Vagina (tissue), 2 donors: ENCODE measurements at regions not wholly inside any gene's neighbourhood (a gene's known extent, or its start where the extent isn't known, plus 50 kb on each side); places are given as distances from the start of the nearest gene placed in this dataset.
"Not testable (repeated sequence)": the region's sequence is repeated elsewhere in the genome, so short reads cannot be mapped to it uniquely, and the experiment has no call there.

Source experiments
- DNase-seq, 2 donors: peaks; one replicate each; pipeline ENCODE4 v3.0.0-alpha.2; 2017; ENCODE audit errors: extremely low spot score in 2 of 2
- H3K27ac ChIP-seq: fragments of 200-600 bp; sonication (generic); one replicate; pipeline ENCODE4 v1.5.1; 2019
- H3K27me3 ChIP-seq: fragments of 200-600 bp; sonication (generic); one replicate; pipeline ENCODE4 v1.5.1; 2019
- H3K36me3 ChIP-seq, 2 donors: fragments of 200-600 bp; sonication (generic); one replicate each; pipeline ENCODE4 v1.5.1; 2017 to 2019
- H3K4me1 ChIP-seq: fragments of 200-600 bp; sonication (generic); one replicate; pipeline ENCODE4 v1.5.1; 2019
- H3K4me3 ChIP-seq, 2 donors: fragments of 200-600 bp; sonication (generic); 1 replicate in 1 of 2; 2 replicates in 1 of 2; pipeline ENCODE4 v1.5.1; 2016 to 2019
- H3K9me3 ChIP-seq: fragments of 200-600 bp; sonication (generic); one replicate; pipeline ENCODE4 v1.5.1; 2019
- CTCF ChIP-seq, 3 experiments: fragments of 450-650 bp in 2 of 3; fragments of 200-600 bp in 1 of 3; sonication (generic) in 1 of 3; IDR thresholded peaks; one replicate each; pipeline ENCODE4 v1.5.1; 2017 to 2019; ENCODE audit warnings: antibody characterized with exemption in 3 of 3, mild to moderate bottlenecking in 2 of 3, moderate library complexity in 2 of 3
- POLR2A ChIP-seq, 2 donors: fragments of 450-650 bp; IDR thresholded peaks; one replicate each; pipeline ENCODE4 v1.6.1; 2017; ENCODE audit warnings: antibody characterized with exemption in 2 of 2, mild to moderate bottlenecking in 2 of 2, moderate library complexity in 2 of 2
- POLR2AphosphoS5 ChIP-seq, 2 donors: sonication (generic); formaldehyde crosslinking; IDR thresholded peaks; one replicate each; pipeline ENCODE4 v1.9.0; 2017; ENCODE audit warnings: antibody characterized with exemption in 2 of 2, mild to moderate bottlenecking in 2 of 2, low read depth in 1 of 2; ENCODE audit not compliant: insufficient read depth in 1 of 2
- intact Hi-C: fragments of 100-400 bp; cut with DNase I; formaldehyde crosslinking; loops from one replicate; pipeline ENCODE4 v1.15.1; 2023

GRCh38 chr5:144048259-144048856, 122.1 kb downstream of the YIPF5 start:
- H3K27ac ChIP-seq: no peak overlapping the region
- H3K27me3 ChIP-seq: no peaks in the 10 kb centered on the region
- DNase-seq: no peak
- H3K4me3 ChIP-seq: no peak overlapping the region
- no peaks in the 10 kb centered on the region for H3K36me3 ChIP-seq
- H3K9me3 ChIP-seq: no peaks in the 10 kb centered on the region
- TF ChIP-seq POLR2AphosphoS5 (IDR thresholded peaks at IDR 0.05; ENCODE audit: insufficient read depth in 1 of 2, low read depth in 1 of 2) (no peak), POLR2A (IDR thresholded peaks at IDR 0.05) (no peak), CTCF (IDR thresholded peaks at IDR 0.05) (no peak)
- H3K4me1 ChIP-seq: no peaks in the 10 kb centered on the region
- intact Hi-C loops: no loop called here

GRCh38 chr5:144055391-144055790, 115.1 kb downstream of the YIPF5 start:
- intact Hi-C loops: not testable (repeated sequence)

GRCh38 chr5:144060091-144060490, 110.4 kb downstream of the YIPF5 start:
- H3K9me3 ChIP-seq, DNase-seq, H3K4me1 ChIP-seq, intact Hi-C loops, H3K27me3 ChIP-seq, H3K36me3 ChIP-seq, H3K4me3 ChIP-seq, H3K27ac ChIP-seq: not testable (repeated sequence)

More at GRCh38 chr5:144055391-144055790, 115.1 kb downstream of the YIPF5 start:
- not testable (repeated sequence) for H3K9me3 ChIP-seq, DNase-seq, H3K4me3 ChIP-seq, H3K27ac ChIP-seq, H3K27me3 ChIP-seq, H3K4me1 ChIP-seq, H3K36me3 ChIP-seq

- no peaks in the 10 kb centered on the region for H3K27me3 ChIP-seq
- DNase-seq: no peak
- peaks cover 5% of the 10 kb centered on the region for H3K9me3 ChIP-seq
- no peak for TF ChIP-seq POLR2A (IDR thresholded peaks at IDR 0.05)
- no peak for TF ChIP-seq POLR2AphosphoS5 (IDR thresholded peaks at IDR 0.05; ENCODE audit: insufficient read depth in 1 of 2, low read depth in 1 of 2)
- no peak for TF ChIP-seq CTCF (IDR thresholded peaks at IDR 0.05)
- no peaks in the 10 kb centered on the region for H3K36me3 ChIP-seq
- no peaks in the 10 kb centered on the region for H3K4me1 ChIP-seq
- intact Hi-C loops: no loop called here
- no peak overlapping the region for H3K27ac ChIP-seq
- H3K4me3 ChIP-seq: no peak overlapping the region
These were observed 109.9 kb downstream of the YIPF5 start for GRCh38 chr5:144060598-144060997.

GRCh38 chr5:144065786-144066185, 104.7 kb downstream of the YIPF5 start:
- Histone ChIP-seq H3K36me3 (no peaks in the 10 kb centered on the region), H3K9me3 (no peaks in the 10 kb centered on the region), H3K4me1 (no peaks in the 10 kb centered on the region), H3K4me3 (no peak overlapping the region), H3K27ac (no peak overlapping the region), H3K27me3 (no peaks in the 10 kb centered on the region)
- intact Hi-C loops: no loop called here
- TF ChIP-seq POLR2AphosphoS5 (IDR thresholded peaks at IDR 0.05; ENCODE audit: insufficient read depth in 1 of 2, low read depth in 1 of 2) (no peak), CTCF (IDR thresholded peaks at IDR 0.05) (no peak), POLR2A (IDR thresholded peaks at IDR 0.05) (no peak)
- DNase-seq: no peak

- Histone ChIP-seq H3K27ac (no peak overlapping the region), H3K4me1 (no peaks in the 10 kb centered on the region), H3K9me3 (no peaks in the 10 kb centered on the region), H3K27me3 (no peaks in the 10 kb centered on the region), H3K4me3 (no peak overlapping the region), H3K36me3 (no peaks in the 10 kb centered on the region)
- intact Hi-C loops: no loop called here
- TF ChIP-seq POLR2A (IDR thresholded peaks at IDR 0.05) (no peak), CTCF (IDR thresholded peaks at IDR 0.05) (no peak), POLR2AphosphoS5 (IDR thresholded peaks at IDR 0.05; ENCODE audit: insufficient read depth in 1 of 2, low read depth in 1 of 2) (no peak)
- no peak for DNase-seq
These were observed 97.9 kb downstream of the YIPF5 start for GRCh38 chr5:144072518-144072927.
